ENCODE measurements at regions not wholly inside any gene's neighbourhood (a gene's known extent, or its start where the extent isn't known, plus 50 kb on each side); places are given as distances from the start of the nearest gene placed in this dataset.
"Not testable (repeated sequence)": the region's sequence is repeated elsewhere in the genome, so short reads cannot be mapped to it uniquely, and the experiment has no call there.

DNA sequence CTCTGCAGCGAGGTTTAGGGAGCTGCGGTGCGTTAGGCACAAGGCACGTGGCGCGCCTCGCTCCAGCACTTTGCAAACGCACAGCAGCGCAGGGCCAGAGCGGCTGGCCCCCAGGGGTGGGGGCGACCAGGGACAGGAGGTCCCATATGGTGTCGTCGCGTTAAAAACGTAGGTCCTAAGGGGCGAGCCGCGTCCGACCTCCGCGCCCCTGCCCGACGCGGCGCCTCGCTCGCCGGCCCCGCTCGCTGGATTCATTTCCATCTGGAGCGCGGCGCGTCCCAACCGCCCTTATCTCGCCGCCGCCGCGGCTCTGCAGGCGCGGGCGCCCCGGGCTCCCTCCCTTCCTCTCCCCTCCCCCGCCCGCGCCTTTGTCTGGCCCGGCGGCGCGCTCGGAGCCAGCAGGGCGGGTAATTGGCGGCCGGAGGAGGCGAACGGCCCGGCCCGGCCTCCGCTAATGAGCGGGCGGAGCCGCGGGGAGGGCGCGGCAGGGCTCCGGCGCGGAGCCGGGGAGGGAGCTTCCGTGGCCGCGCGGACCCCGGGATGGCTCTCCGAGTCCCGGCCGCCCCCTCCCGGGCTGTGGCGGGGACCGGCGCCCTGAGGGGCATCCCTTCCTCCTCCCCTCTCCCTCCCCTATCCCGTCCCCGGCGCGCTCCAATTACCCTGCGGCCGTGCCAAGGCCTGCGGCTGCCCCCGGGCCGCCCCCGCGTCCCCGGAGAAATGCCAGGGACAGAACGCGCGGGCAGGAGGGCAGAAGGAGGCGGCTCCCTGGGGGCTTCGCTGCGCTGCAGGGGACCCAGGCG lies 409.0 kb downstream of the BCOR start:
- peak; percentile 90 for DNase-seq

DNA sequence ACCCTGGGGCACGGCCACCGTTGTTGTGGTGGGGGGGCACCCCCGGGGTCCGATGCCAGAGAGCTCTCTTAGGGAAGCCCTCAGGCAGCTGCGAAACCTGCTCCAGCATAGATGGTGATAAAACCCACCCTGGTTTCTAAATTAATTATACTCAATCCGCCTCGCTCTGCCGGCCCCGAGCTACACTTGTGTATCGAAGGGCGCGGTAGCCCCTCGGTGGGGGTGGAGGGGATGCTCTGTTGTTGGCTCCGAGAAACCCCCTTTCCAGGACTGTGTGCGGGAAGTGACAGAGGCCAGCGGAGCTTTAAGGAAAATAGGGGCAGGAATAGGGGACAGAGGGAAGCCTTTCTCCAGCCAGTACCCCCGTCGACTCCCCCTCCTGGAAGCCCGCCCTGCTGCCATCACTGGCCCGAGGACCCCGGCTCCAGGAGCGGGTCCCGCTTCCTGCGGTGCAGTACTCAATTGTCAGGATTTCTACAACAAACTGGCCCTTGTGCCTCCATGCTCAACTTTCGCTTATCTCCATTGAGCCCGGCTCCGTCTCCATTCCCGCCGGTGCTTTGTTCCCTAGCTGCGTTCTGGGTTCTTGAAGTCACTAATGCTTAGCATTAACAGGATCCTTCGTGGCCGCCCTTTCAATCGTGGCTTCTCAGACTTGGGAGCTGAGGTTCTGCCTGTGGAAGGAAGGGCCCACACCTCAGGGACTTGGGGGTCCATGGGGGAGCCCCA lies 408.2 kb downstream of the BCOR start:
- DNase-seq = peak; percentile 76

DNA sequence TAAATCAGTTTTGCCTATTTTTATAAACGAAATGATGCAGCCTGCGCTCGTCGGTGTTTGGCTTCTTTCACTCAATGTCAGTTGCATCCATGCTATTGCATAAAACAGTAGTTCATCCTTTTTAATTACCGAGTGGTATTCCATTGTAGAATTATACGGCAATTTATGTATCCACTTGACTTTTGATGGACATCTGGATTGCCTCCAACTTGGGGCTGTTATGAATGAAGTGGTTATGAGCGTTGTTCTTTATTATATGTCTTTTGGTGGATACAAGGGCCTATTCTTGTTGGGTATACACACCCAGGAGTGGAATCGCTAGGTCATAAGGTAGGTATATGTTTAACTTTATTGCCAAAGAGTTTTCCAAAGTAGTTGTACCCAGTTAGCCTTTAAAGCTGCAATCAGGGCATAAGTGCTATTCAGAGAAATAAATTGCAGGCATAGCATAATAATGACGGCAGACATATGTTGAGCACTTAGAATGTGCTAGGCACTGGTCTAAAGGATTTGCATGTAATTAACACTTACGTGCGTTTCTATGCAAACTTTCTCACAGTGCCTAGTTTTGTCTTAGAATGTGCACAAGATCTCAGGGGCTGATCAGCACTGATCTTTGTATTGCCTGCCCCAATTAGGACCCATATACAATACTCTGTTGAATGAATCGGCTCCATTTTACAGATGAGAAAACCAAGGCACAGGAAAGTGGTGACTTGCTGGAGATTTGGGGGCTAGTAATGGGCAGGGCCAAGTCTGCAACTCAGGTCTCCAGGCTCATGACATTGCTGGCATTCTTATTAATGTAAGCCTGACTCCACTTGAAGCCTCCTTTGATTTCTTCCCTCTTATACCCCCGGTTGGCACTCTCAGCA lies 407.0 kb downstream of the BCOR start:
- no peak for DNase-seq

DNA sequence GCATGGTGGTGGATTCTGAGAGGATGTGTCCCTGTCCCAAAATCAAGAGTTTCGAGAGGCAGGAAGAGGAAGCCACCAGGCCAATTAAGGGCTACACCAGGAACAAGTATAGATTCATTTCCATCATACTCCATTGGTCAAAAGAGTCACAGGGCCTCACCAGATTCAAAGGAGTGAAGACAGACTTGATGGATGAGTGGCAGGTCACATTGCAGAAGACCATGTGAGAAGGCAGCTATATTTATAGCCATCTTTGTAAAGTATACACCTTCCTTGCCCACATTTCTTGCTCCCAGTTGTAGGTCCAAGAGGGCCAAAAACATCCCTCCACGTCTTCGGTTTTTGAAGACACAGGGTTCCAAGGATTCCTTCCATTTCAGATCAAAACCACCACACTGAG lies 406.0 kb downstream of the BCOR start:
- DNase-seq = no peak

DNA sequence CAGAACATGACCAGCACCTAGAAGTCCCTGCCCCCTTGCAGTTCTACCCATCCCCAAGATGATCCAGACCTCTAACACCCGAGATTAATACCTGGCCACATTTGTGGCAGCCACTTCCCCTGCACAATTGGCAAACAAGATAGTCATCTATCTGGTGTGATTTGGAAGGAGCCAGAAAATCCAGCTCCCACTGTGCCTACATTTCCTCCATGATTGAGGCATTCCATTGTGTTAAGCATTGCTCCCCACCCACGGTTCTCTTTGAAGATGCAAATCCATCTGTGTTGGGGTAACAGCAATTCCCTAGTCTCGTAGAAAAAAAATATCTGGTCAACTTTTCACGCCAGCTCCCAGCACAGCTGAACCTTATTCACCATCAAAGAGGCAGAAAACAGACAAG lies 405.0 kb downstream of the BCOR start:
- no peak for DNase-seq

DNA sequence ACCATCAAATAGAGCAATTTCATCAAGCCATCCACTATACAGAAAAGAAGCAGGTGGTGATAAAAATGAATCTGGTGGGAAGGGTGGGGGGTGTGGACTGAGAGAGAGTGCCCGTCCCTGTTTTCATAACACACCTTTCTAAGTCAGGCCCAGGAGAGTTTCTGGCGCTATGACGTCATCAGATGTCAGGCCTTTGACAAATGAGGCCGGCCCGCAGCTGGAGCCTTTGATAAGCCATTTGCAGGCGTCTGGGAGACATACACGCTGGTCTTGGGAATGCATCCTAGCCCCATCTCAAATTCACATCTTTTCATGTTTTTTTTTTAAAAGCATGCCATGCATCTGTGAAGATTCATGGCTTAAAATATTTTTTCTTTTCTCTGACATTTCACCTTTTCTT lies 404.5 kb downstream of the BCOR start:
- DNase-seq = no peak

DNA sequence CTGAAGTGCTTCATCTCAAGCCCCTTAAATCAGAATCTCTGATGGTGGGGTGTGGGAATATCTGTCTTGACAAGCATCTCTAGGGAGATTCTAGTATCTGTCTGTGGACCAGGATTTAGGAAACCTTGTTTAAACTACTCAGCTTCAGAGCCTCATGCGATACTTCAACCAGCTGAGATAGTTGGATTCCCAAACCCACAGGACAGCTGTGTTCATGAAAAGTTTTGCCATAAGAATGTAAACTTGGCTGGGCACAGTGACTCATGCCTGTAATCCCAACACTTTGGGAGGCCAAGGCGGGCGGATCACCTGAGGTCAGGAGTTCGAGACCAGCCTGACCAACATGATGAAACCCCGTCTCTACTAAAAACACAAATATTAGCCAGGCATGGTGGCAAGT lies 395.1 kb downstream of the BCOR start:
- DNase-seq = not testable (repeated sequence)

DNA sequence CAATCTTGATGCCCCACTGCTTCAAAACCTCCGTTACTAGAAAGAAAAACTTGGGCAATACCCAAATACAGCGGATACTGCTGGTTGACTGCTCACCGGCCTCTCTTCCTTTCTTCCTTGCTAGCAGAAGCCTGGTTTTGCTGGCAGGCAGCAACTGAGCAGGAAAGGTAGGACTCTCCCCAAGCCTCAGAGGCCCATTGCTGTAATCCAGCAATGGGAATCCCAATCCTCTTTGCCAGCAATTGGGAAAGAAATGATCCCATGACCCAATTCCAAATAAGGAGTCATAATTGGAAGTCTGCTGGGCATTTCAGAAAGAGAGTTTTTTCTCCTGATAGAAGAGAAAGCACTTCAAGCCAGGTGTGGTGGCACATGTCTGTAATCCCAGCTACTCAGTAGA lies 394.5 kb downstream of the BCOR start:
- DNase-seq = no peak

DNA sequence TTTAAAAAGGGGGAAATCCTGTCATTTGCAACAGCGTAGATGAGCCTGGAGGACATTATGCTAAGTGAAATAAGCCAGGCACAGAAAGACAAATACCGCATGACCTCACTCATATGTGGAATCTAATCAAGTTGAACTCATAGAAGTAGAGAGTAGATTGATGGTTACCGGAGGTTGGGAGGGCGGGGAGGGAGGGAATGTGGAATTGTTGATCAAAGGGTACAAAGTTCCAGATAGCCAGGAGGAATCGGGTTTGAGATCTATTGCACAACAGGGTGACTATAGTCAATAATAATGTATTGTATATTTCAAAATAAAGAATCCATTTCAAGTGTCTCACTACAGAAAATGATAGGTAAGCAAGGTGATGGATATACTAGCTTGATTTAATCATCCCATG lies 393.2 kb downstream of the BCOR start:
- no peak for DNase-seq

DNA sequence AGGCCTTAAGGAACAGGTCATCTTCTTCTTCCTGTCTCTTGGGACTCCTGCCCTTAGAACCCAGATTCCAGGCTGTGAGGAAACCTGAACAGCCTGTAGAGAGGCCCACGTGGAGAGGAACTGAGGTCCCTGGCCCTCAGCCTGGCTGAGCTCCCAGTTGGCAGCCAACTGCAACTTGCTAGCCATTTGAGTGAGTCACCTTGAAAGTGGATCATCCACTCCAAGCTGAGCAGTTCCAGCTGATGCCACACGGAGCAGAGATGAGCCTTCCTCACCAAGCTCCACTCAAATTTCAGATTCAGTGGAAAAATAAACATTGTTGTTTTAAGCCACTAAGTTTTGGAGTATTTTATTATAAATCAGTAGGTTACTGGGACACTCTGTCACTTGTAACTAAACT lies 392.5 kb downstream of the BCOR start:
- no peak for DNase-seq

DNA sequence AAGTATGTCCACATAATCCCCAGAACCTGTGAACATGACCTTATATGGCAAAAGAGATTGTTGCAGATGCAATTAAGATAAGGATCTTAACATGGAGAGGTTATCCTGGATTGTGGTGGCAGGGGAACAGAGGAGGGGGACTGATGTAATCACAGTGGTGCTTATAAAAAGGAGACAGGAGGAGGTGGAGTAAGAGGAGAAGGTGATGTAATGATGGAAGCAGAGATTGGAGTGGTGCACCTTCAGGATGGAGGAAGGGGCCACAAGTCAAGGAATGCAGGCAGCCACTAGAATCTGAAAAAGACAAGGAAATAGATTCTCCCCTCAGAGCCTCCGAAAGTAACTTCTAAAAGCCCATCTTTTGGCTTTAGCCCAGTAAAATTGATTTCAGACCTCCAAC lies 388.4 kb downstream of the BCOR start:
- DNase-seq = no peak

DNA sequence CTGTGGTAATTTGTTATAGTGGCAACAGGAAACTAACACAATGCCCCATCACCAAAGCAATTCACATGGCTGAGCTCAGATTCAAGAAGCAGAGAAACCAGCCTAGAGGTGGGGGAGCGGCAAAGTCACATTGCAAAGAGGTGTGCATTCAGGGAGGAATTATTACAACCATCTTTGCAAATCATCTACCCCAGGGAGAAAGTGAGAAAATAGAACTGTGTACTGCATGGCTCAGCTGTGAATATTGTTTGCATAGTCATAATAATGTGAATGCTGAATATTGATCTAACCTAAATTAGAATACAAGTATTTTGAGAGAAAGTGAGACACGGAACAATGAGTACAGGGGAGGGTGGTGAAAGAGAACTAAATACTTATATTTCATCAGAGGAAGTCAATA lies 387.9 kb downstream of the BCOR start:
- DNase-seq = no peak

DNA sequence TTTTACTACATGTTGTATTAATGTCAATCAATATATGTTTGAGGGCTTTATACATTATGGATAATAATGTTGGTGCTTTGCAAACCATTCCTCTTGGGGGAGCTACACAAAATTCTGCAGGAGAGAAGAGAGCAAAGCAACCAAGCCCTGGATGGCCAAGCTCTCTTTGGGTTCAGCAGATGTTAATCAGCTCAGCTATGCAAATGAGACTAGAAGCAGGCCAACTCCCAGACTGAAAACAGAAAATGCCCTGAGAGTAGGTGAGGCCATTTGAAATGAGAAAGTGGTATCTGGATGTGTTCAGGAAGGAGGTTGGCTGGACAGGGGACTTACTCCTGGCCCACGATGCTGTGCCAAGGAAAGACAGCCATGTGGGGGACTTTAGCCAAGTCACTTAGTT lies 387.0 kb downstream of the BCOR start:
- no peak for DNase-seq

DNA sequence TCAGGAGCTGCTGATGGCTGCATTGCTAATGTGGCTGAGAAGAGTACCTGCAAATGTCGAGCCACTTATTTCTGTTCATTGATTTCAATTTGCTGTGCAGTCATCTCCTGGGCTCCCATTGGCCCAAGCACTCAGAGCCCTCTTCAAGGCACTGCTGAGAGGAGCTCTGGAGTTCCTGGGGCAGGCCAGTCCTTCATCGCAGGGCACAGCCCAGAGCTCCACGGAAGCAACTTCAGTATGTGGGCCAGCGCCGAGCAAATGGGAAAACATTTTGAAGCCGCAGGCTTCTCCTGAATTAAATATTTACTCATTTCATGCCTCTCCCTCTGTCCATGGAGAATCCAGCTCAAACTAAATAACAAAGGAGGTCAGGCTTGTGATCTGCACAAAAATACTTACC lies 383.3 kb downstream of the BCOR start:
- no peak for DNase-seq

DNA sequence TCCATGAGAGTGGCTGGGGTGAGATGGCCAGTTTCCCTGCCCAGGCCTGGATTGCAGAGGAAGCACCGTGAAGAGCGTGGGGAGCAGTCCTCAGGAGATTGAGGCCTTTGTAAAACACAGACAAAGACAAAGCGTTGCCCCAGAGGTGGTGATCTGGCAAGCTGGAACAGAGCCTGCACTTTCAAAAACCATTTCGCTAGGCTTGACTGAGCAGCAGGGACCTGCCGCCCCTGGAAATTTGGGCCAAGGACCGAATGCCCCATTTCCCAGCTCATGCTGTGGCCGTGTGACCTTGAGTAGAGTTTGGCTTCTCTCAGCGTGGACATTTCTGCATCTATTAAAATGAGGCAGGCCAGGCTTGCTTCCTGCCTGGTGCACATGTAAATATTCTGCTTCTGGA lies 381.4 kb downstream of the BCOR start:
- DNase-seq = no peak

DNA sequence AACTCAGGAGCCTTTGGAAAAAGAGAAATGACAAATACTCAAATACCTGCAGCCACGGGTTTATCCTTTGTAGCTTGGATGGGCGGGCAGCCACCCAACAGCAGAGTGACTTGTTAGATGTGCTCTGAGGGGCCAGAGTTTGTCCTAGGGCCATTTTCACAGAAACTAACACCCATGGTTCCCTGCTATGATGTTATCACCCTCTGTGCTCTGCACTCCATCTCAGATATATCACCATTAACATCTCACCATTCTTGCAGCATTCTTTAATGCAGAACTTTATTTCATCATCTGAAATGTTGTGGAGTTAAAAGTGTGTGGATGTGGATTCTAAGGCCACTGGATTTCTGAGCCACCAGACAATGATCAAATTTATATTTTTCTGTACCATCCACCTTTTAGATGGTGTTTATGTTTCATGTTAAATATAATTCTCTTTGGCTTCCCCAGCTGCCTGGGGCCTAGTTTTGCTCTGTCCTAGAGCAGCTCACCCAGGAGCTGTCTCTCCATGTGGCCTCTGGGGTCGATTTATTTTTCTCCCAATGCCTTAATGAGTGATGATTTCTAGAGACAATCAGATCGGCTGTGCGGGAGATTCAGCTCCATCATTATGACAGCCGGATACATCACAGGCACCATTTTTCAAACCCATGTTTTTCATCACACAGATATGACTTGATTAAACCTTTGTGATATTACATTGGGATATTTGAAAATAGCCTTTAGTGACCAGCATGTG lies 380.8 kb downstream of the BCOR start:
- no peak for DNase-seq

DNA sequence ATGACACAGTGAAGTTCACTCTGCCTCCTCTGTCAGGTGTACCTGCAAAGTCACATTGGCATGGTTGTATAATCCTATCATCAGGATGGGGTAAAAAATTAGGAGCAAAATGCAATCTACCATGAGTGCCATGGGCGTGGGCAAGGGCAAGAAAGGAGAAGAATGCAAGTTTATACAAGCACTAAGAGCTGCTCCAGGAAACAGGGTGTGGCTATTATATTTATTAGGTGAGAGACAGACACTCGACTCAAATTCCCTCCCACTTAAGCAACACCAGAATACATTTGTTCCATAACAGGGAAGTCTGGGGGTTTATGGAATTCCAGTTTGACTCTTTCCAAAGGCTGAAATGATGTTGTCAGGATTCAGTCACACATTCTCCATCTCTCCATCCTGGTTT lies 378.8 kb downstream of the BCOR start:
- DNase-seq = no peak

DNA sequence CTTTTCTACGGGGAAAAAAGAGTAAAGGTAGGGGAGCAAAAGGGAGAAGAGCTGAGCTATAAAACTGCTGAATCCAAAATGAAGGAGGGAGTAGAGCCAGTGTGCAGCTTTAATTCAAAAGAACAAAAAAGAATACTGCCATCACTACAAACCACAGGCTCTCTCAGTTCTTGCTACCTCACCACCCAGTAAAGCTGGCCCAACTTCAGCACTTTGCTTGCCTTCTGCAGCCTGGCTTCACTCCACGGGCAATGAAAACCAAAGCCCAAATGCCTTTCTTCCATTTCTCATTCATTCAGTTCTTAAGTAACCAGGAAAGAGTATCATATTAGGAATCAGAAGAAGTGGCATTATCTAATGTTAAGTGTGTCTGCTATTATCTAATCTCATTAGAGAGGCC lies 376.8 kb downstream of the BCOR start:
- no peak for DNase-seq

DNA sequence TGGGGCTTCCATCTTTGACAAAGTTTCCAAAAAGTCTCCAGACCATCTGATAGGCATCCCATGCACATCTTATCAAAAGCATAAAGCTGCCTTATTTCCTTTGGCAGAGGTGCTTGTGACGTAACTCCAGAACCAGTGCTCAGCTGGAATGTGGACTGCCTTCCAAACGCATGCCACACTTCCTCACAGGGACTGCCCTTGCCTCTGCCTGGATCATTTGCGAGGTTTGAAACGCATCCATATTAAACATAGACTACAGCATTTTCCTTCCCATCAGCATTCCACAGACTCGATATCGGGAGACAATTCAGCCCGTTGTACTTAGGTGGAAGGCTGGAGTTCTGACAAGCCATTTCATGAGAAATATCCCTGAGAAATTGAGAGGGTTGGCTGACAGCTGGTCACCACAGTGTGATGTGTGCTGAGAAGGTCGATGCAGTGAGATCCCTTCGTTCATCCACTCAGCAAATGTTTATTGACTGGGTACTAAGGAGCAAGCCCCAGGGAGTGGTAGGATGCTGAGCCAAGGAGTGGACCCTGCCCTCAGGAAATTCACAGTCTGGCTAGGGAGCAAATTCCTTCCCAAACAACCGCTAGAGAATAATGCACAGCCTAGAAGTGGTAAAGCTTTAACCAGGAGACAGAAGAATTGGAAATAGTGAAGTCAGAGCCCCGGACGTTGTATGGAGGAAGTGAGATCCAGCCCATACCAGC lies 376.0 kb downstream of the BCOR start:
- DNase-seq = no peak

DNA sequence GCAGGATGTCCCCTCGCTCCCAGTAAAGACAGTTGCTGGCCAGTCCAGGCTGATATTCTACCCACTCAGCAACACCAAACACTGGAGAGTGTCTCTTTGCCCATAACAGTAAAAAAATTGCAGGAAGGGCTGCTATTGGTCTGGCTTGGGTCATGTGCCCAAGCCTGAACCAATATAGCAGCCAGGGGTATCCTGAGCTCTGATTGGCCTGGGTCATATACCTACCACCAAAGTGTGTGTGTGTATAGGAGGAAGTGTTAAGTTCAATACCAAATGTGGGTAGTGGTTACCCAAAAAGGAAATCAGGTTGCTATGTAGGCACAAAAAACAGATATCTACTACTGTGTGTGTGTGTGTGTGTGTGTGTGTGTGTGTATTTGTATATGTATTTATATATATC lies 373.2 kb downstream of the BCOR start:
- no peak for DNase-seq

DNA sequence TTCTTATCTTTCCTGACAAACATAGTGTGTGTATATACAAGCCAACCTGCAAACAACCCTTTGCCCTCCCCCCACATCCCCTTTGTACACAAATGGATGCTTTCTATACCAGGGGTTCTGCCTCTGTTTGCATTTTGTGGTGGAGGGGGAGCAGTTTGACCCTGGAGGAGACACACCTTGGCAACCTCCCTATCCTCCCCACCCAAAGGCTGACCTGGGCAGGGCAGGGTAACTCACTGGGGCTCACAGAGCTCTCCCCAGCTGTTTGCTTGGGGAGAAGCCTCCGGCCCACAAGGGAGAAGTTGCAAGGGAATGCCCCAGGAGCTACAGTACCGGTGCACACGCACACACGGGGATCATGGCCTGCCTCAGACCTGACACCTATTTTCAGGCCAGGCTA lies 372.6 kb downstream of the BCOR start:
- DNase-seq = no peak

DNA sequence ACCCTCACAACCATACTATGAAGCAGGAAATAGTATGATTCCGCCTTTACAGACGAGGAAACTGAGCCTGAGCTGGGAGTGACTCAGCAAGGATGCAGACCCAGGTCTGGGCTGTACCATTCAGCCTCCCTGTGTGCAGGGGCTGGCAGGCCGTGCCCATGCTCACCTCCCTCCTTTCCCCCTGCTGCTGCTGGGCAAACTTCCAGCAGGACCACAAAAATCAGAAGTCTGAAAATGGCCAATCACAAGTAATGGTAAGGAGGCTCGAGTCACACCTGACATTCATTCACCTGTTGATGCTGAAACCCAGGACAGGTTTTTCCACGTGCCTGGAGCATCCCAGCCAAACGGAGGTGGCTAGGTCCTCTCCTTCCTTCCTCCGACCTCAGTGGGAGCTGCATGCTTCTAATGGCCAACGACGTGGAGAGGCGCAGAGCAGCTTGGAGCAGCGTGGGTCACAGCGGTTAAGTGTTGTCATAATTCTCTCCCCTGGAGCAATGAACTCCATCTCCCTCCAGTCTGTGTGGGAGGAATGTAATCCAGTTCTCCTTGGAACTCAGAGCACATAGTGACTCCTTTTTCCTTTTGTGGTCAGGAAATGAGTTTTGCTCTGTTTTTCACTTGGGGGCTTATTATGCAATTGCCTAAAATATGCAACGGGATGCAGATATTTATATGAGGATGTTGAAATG lies 371.7 kb downstream of the BCOR start:
- DNase-seq = peak; percentile 28

Measured in eye (tissue), 1 donor.